ENCODE measurements at regions not wholly inside any gene's neighbourhood (a gene's known extent, or its start where the extent isn't known, plus 50 kb on each side); places are given as distances from the start of the nearest gene placed in this dataset.

- Histone ChIP-seq H3K36me3 (replicated peaks in 1 of 2) (no peaks in the 10 kb centered on the region), H3K9me3 (replicated peaks in 1 of 3) (no peaks in the 10 kb centered on the region), H3K27me3 (no peaks in the 10 kb centered on the region), H3K27ac (no peak overlapping the region), H3K4me3 (no peak overlapping the region), H3K4me1 (replicated peaks in 1 of 2) (no peaks in the 10 kb centered on the region)
- intact Hi-C loops (cut with DNase I) = no loop called here
- TF ChIP-seq POLR2A (IDR thresholded peaks at IDR 0.05) (no peak), CTCF (IDR thresholded peaks at IDR 0.05) (no peak)
- WGBS, 4 donors = 79 to 91% (median 84%) methylated on average over 7 of the region's 7 CpGs
- DNase-seq = no peak
These were observed 49.9 kb downstream of the CHRM3 start for GRCh38 chr1:239436286-239436685.

GRCh38 chr1:239437822-239438221 lies 51.5 kb downstream of the CHRM3 start:
- H3K9me3 ChIP-seq (replicated peaks in 1 of 3) = no peaks in the 10 kb centered on the region
- no peak overlapping the region for H3K4me3 ChIP-seq
- H3K27ac ChIP-seq = no peak overlapping the region
- intact Hi-C loops (cut with DNase I) = no loop called here
- no peak for DNase-seq
- no peaks in the 10 kb centered on the region for H3K27me3 ChIP-seq
- TF ChIP-seq POLR2A (IDR thresholded peaks at IDR 0.05) = no peak
- H3K36me3 ChIP-seq (replicated peaks in 1 of 2) = no peaks in the 10 kb centered on the region
- H3K4me1 ChIP-seq (replicated peaks in 1 of 2) = no peaks in the 10 kb centered on the region

- Histone ChIP-seq H3K27ac (no peak overlapping the region), H3K27me3 (no peaks in the 10 kb centered on the region), H3K4me1 (replicated peaks in 1 of 2) (no peaks in the 10 kb centered on the region), H3K36me3 (replicated peaks in 1 of 2) (no peaks in the 10 kb centered on the region), H3K4me3 (no peak overlapping the region), H3K9me3 (replicated peaks in 1 of 3) (no peaks in the 10 kb centered on the region)
- intact Hi-C loops (cut with DNase I) = no loop called here
- 62 to 79% (median 75%) methylated on average over 1 of the region's 1 CpG for WGBS, 4 donors
- DNase-seq = no peak
- TF ChIP-seq POLR2A (IDR thresholded peaks at IDR 0.05) (no peak), CTCF (IDR thresholded peaks at IDR 0.05) (no peak)
These were observed 52.5 kb downstream of the CHRM3 start for GRCh38 chr1:239438891-239439290.

- 69 to 71% (median 70%) methylated on average over 5 of the region's 5 CpGs for WGBS, 4 donors
- Histone ChIP-seq H3K27ac (no peak overlapping the region), H3K27me3 (no peaks in the 10 kb centered on the region), H3K9me3 (replicated peaks in 1 of 3) (no peaks in the 10 kb centered on the region), H3K4me3 (no peak overlapping the region), H3K4me1 (replicated peaks in 1 of 2) (no peaks in the 10 kb centered on the region), H3K36me3 (replicated peaks in 1 of 2) (no peaks in the 10 kb centered on the region)
- intact Hi-C loops (cut with DNase I) = no loop called here
- no peak for TF ChIP-seq POLR2A (IDR thresholded peaks at IDR 0.05)
- TF ChIP-seq CTCF (IDR thresholded peaks at IDR 0.05) = no peak
- DNase-seq = no peak
These were observed 57.0 kb downstream of the CHRM3 start for GRCh38 chr1:239443361-239443760.

GRCh38 chr1:239446611-239447010 lies 60.2 kb downstream of the CHRM3 start:
- no peaks in the 10 kb centered on the region for H3K36me3 ChIP-seq (replicated peaks in 1 of 2)
- H3K4me1 ChIP-seq (replicated peaks in 1 of 2) = no peaks in the 10 kb centered on the region
- H3K27me3 ChIP-seq = no peaks in the 10 kb centered on the region
- no peak overlapping the region for H3K4me3 ChIP-seq
- no peak overlapping the region for H3K27ac ChIP-seq
- intact Hi-C loops (cut with DNase I) = no loop called here
- no peak for TF ChIP-seq CTCF (IDR thresholded peaks at IDR 0.05)
- TF ChIP-seq POLR2A (IDR thresholded peaks at IDR 0.05) = no peak
- no peaks in the 10 kb centered on the region for H3K9me3 ChIP-seq (replicated peaks in 1 of 3)
- no peak for DNase-seq
